ENCODE measurements at regions not wholly inside any gene's neighbourhood (a gene's known extent, or its start where the extent isn't known, plus 50 kb on each side); places are given as distances from the start of the nearest gene placed in this dataset.

DNA sequence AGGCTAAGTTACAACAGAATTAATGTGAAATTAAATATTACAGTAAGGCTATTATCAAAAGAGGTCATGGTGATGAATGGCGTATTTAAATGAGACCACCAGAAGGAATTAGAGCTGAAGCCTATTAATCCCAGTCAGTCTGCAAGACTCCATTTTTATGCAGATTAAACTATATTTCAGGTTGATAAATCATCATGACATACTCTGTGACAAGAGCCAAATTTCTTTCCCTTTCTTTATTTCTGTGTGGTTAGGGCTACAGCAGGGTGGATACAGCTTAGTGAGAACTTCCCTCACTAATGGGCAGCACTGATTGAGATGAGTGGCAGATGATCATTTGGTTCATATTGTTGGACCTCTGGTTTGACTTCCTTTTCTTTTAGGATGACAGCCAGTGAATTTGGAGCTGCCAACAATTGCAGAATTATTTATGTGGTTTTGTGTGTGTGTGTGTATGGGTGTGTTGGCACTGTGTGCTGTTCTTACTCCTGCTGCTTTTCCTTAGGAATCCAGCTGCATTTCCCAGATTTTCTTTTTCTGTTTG lies 481.3 kb downstream of the PIK3C3 start:
- Histone ChIP-seq H3K9ac (no peak overlapping the region), H3K4me1 (no peaks in the 10 kb centered on the region), H3K27me3 (no peaks in the 10 kb centered on the region), H3K9me3 (ENCODE audit: low read depth) (no peaks in the 10 kb centered on the region), H3F3A (ENCODE audit: low read depth) (no peaks in the 10 kb centered on the region), H3K4me3 (no peak overlapping the region), H2AFZ (replicated peaks) (no peak overlapping the region), H3K36me3 (no peaks in the 10 kb centered on the region), H3K79me2 (ENCODE audit: low read depth) (no peaks in the 10 kb centered on the region), H4K20me1 (ENCODE audit: low read depth) (no peaks in the 10 kb centered on the region), H3K4me2 (no peak overlapping the region), H3K27ac (no peak overlapping the region)
- H3K27me3 Mint-ChIP-seq (ENCODE audit: insufficient read depth, low read depth) = no peaks in the 10 kb centered on the region
- H3K4me1 Mint-ChIP-seq = no peaks in the 10 kb centered on the region
- H3K4me3 Mint-ChIP-seq = no peak overlapping the region
- no peaks in the 10 kb centered on the region for H3K36me3 Mint-ChIP-seq
- H3K9me3 Mint-ChIP-seq = peaks cover 5% of the 10 kb centered on the region
- no peak overlapping the region for H3K27ac Mint-ChIP-seq
- TF ChIP-seq CTCF (IDR thresholded peaks at IDR 0.05) = no peak
- no peak for TF ChIP-seq EZH2phosphoT487 (IDR thresholded peaks at IDR 0.05)
- TF ChIP-seq EZH2 (IDR thresholded peaks at IDR 0.05) = no peak
- no peak for DNase-seq (ENCODE audit: low spot score)

DNA sequence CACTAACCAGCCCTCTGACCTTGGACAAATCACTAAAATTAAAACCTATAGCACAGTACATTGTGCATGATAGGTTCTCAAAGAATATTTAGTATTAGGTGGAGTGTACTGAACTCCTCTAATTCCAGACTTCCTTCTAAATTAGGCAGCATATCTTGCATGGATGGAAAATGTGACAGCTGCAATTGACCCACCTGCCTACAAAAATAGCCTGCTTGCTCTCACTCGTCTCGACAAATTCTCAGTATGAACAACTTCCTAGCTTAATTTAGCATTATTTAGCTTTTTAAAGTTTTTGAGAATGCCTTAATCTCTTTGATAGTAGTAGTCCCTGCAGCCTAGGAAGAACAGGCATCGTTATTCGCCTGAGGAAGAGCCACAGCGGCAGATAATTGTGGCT lies 482.0 kb downstream of the PIK3C3 start:
- Histone ChIP-seq H3F3A (ENCODE audit: low read depth) (no peaks in the 10 kb centered on the region), H3K27ac (no peak overlapping the region), H3K9ac (no peak overlapping the region), H2AFZ (replicated peaks) (no peak overlapping the region), H3K4me3 (no peak overlapping the region), H3K27me3 (no peaks in the 10 kb centered on the region), H3K36me3 (no peaks in the 10 kb centered on the region), H3K4me1 (no peaks in the 10 kb centered on the region), H3K4me2 (no peak overlapping the region), H3K79me2 (ENCODE audit: low read depth) (no peaks in the 10 kb centered on the region), H4K20me1 (ENCODE audit: low read depth) (no peaks in the 10 kb centered on the region), H3K9me3 (ENCODE audit: low read depth) (no peaks in the 10 kb centered on the region)
- Mint-ChIP-seq H3K4me3 (no peak overlapping the region), H3K9me3 (peaks cover 5% of the 10 kb centered on the region), H3K27ac (no peak overlapping the region), H3K36me3 (no peaks in the 10 kb centered on the region), H3K4me1 (no peaks in the 10 kb centered on the region), H3K27me3 (ENCODE audit: insufficient read depth, low read depth) (no peaks in the 10 kb centered on the region)
- DNase-seq (ENCODE audit: low spot score) = no peak
- TF ChIP-seq CTCF (IDR thresholded peaks at IDR 0.05) = no peak
- no peak for TF ChIP-seq EZH2 (IDR thresholded peaks at IDR 0.05)
- no peak for TF ChIP-seq EZH2phosphoT487 (IDR thresholded peaks at IDR 0.05)

GRCh38 chr18:42437646-42438045 lies 482.6 kb downstream of the PIK3C3 start:
- H3K9ac ChIP-seq = no peak overlapping the region
- Mint-ChIP-seq H3K27ac (no peak overlapping the region), H3K27me3 (ENCODE audit: insufficient read depth, low read depth) (no peaks in the 10 kb centered on the region), H3K36me3 (peaks cover 1% of the 10 kb centered on the region), H3K4me1 (no peaks in the 10 kb centered on the region), H3K9me3 (peaks cover 5% of the 10 kb centered on the region), H3K4me3 (no peak overlapping the region)
- no peaks in the 10 kb centered on the region for H3F3A ChIP-seq (ENCODE audit: low read depth)
- no peaks in the 10 kb centered on the region for H3K4me1 ChIP-seq
- no peak overlapping the region for H3K27ac ChIP-seq
- no peak for TF ChIP-seq EZH2phosphoT487 (IDR thresholded peaks at IDR 0.05)
- H3K4me3 ChIP-seq = no peak overlapping the region
- H3K27me3 ChIP-seq = no peaks in the 10 kb centered on the region
- no peaks in the 10 kb centered on the region for H3K79me2 ChIP-seq (ENCODE audit: low read depth)
- DNase-seq (ENCODE audit: low spot score) = no peak
- no peak overlapping the region for H2AFZ ChIP-seq (replicated peaks)
- H3K36me3 ChIP-seq = no peaks in the 10 kb centered on the region
- no peaks in the 10 kb centered on the region for H4K20me1 ChIP-seq (ENCODE audit: low read depth)
- no peaks in the 10 kb centered on the region for H3K9me3 ChIP-seq (ENCODE audit: low read depth)
- H3K4me2 ChIP-seq = no peak overlapping the region

GRCh38 chr18:42442656-42443055 lies 487.6 kb downstream of the PIK3C3 start:
- Mint-ChIP-seq H3K27ac (no peak overlapping the region), H3K36me3 (peaks cover 8% of the 10 kb centered on the region), H3K4me3 (no peak overlapping the region), H3K27me3 (ENCODE audit: insufficient read depth, low read depth) (no peaks in the 10 kb centered on the region), H3K9me3 (peaks cover 24% of the 10 kb centered on the region), H3K4me1 (peaks cover 20% of the 10 kb centered on the region)
- no peak overlapping the region for H3K9ac ChIP-seq
- peaks cover 8% of the 10 kb centered on the region for H3K9me3 ChIP-seq (ENCODE audit: low read depth)
- H2AFZ ChIP-seq (replicated peaks) = no peak overlapping the region
- no peak overlapping the region for H3K4me3 ChIP-seq
- no peaks in the 10 kb centered on the region for H3K36me3 ChIP-seq
- no peak for DNase-seq (ENCODE audit: low spot score)
- H3K4me1 ChIP-seq = no peaks in the 10 kb centered on the region
- no peaks in the 10 kb centered on the region for H3K79me2 ChIP-seq (ENCODE audit: low read depth)
- no peaks in the 10 kb centered on the region for H3K27me3 ChIP-seq
- H3F3A ChIP-seq (ENCODE audit: low read depth) = no peaks in the 10 kb centered on the region
- H4K20me1 ChIP-seq (ENCODE audit: low read depth) = no peaks in the 10 kb centered on the region
- H3K27ac ChIP-seq = no peak overlapping the region
- no peak overlapping the region for H3K4me2 ChIP-seq
- TF ChIP-seq EZH2 (IDR thresholded peaks at IDR 0.05) (no peak), CTCF (IDR thresholded peaks at IDR 0.05) (no peak), EZH2phosphoT487 (IDR thresholded peaks at IDR 0.05) (no peak)

Measured in neural progenitor cell (in vitro differentiated cells).